ENCODE measurements at regions not wholly inside any gene's neighbourhood (a gene's known extent, or its start where the extent isn't known, plus 50 kb on each side); places are given as distances from the start of the nearest gene placed in this dataset.

DNA sequence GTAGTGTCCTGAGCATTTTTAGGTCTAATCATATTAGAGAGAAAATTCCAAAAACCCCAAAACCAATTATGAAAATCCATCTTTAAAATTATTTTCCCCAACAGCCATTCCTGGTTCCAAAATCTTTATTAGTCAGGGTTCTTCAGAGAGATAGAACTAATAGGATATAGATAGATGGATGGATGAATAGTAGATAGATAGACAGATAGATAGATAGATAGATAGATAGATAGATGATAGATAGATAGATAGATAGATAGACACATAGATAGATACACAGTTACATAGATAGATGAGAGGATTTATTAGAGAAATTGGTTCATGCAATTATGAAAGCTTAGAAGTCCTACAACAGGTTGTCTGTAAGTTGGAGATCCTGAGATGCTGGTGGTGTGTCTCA lies 122.7 kb upstream of the POGK start:
- TF ChIP-seq ZNF76 (tag by site-specific recombination; IDR thresholded peaks at IDR 0.05; ENCODE audit: borderline replicate concordance, low read depth) (no peak), ZNF629 (tag by site-specific recombination; IDR thresholded peaks at IDR 0.05) (no peak), YY1 (tag by site-specific recombination; IDR thresholded peaks at IDR 0.05) (no peak), ZNF23 (tag by site-specific recombination; IDR thresholded peaks at IDR 0.05; ENCODE audit: borderline replicate concordance) (no peak), ZNF274 (IDR thresholded peaks at IDR 0.05; ENCODE audit: low read length) (no peak), ZNF274 (tag by site-specific recombination; IDR thresholded peaks at IDR 0.05; ENCODE audit: borderline replicate concordance) (no peak), SP2 (tag by site-specific recombination; IDR thresholded peaks at IDR 0.05) (no peak), ZNF558 (tag by site-specific recombination; IDR thresholded peaks at IDR 0.05) (no peak)
- TF ChIP-seq, protein P1, sequence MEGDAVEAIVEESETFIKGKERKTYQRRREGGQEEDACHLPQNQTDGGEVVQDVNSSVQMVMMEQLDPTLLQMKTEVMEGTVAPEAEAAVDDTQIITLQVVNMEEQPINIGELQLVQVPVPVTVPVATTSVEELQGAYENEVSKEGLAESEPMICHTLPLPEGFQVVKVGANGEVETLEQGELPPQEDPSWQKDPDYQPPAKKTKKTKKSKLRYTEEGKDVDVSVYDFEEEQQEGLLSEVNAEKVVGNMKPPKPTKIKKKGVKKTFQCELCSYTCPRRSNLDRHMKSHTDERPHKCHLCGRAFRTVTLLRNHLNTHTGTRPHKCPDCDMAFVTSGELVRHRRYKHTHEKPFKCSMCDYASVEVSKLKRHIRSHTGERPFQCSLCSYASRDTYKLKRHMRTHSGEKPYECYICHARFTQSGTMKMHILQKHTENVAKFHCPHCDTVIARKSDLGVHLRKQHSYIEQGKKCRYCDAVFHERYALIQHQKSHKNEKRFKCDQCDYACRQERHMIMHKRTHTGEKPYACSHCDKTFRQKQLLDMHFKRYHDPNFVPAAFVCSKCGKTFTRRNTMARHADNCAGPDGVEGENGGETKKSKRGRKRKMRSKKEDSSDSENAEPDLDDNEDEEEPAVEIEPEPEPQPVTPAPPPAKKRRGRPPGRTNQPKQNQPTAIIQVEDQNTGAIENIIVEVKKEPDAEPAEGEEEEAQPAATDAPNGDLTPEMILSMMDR (tag by site-specific recombination; IDR thresholded peaks at IDR 0.05) = no peak
- TF ChIP-seq, protein P2, sequence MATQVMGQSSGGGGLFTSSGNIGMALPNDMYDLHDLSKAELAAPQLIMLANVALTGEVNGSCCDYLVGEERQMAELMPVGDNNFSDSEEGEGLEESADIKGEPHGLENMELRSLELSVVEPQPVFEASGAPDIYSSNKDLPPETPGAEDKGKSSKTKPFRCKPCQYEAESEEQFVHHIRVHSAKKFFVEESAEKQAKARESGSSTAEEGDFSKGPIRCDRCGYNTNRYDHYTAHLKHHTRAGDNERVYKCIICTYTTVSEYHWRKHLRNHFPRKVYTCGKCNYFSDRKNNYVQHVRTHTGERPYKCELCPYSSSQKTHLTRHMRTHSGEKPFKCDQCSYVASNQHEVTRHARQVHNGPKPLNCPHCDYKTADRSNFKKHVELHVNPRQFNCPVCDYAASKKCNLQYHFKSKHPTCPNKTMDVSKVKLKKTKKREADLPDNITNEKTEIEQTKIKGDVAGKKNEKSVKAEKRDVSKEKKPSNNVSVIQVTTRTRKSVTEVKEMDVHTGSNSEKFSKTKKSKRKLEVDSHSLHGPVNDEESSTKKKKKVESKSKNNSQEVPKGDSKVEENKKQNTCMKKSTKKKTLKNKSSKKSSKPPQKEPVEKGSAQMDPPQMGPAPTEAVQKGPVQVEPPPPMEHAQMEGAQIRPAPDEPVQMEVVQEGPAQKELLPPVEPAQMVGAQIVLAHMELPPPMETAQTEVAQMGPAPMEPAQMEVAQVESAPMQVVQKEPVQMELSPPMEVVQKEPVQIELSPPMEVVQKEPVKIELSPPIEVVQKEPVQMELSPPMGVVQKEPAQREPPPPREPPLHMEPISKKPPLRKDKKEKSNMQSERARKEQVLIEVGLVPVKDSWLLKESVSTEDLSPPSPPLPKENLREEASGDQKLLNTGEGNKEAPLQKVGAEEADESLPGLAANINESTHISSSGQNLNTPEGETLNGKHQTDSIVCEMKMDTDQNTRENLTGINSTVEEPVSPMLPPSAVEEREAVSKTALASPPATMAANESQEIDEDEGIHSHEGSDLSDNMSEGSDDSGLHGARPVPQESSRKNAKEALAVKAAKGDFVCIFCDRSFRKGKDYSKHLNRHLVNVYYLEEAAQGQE (tag by site-specific recombination; IDR thresholded peaks at IDR 0.05) = no peak
